ENCODE measurements at regions not wholly inside any gene's neighbourhood (a gene's known extent, or its start where the extent isn't known, plus 50 kb on each side); places are given as distances from the start of the nearest gene placed in this dataset.

DNA sequence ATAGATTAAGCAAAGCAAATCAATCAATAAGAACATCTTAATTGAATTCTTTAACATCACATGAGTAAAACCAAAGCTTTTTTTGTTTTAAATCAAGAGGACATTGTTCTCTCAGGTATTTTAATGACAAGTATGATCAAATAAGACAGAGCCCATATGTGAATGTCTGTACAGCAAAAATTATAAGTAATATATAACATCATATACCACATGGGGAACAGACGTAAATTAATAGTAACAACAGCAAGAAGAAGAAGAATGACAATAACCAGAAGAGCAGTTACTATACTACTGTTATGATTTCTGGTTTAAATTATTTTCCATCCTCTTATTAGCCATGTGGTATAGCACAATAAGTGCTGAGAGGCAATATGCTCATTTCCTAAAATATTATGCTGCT lies 335.5 kb downstream of the ADAMTS20 start:
- intact Hi-C loops (cut with DNase I) = no loop called here
- Histone ChIP-seq H3K9me3 (peaks cover 0 to 1% (median 0%) of the 10 kb centered on the region in 4 donors), H3K36me3 (no peaks in the 10 kb centered on the region), H3K4me3 (no peak overlapping the region), H3K4me1 (no peaks in the 10 kb centered on the region), H3K27ac (no peak overlapping the region), H3K27me3 (no peaks in the 10 kb centered on the region)
- no peak for DNase-seq
- TF ChIP-seq, protein P1, sequence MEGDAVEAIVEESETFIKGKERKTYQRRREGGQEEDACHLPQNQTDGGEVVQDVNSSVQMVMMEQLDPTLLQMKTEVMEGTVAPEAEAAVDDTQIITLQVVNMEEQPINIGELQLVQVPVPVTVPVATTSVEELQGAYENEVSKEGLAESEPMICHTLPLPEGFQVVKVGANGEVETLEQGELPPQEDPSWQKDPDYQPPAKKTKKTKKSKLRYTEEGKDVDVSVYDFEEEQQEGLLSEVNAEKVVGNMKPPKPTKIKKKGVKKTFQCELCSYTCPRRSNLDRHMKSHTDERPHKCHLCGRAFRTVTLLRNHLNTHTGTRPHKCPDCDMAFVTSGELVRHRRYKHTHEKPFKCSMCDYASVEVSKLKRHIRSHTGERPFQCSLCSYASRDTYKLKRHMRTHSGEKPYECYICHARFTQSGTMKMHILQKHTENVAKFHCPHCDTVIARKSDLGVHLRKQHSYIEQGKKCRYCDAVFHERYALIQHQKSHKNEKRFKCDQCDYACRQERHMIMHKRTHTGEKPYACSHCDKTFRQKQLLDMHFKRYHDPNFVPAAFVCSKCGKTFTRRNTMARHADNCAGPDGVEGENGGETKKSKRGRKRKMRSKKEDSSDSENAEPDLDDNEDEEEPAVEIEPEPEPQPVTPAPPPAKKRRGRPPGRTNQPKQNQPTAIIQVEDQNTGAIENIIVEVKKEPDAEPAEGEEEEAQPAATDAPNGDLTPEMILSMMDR (IDR thresholded peaks at IDR 0.05) = no peak
- TF ChIP-seq EP300 (IDR thresholded peaks at IDR 0.05) (no peak), POLR2AphosphoS5 (IDR thresholded peaks at IDR 0.05) (no peak), POLR2A (IDR thresholded peaks at IDR 0.05) (no peak)
- WGBS, 2 donors = 74 to 89% methylated on average over 1 of the region's 1 CpG

DNA sequence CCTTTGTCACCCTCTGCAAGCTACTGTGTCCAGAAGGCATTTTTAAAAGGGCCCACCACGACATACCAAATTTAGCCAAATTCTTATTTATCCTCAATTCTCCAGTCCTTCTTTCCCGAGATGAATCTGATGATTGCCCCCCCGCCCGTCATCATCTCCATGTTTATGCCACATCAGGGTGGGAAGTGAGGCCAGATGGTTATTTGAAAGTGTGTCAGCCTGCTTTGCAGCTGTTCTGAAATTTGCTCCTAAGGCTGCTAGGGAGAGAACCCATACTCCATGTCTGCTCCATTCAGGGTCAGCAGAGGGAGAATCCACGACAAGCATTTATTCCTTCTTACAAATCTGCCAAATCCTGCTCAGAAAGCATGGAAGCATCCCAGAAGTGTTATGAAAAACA lies 337.8 kb downstream of the ADAMTS20 start:
- WGBS, 2 donors = 73 to 81% methylated on average over 5 of the region's 5 CpGs
- TF ChIP-seq, protein P1 (IDR thresholded peaks at IDR 0.05) = no peak
- TF ChIP-seq POLR2AphosphoS5 (IDR thresholded peaks at IDR 0.05) = no peak
- no peak for TF ChIP-seq POLR2A (IDR thresholded peaks at IDR 0.05)
- no peak for DNase-seq
- intact Hi-C loops (cut with DNase I) = no loop called here
- H3K36me3 ChIP-seq = no peaks in the 10 kb centered on the region
- peaks cover 0 to 1% (median 0%) of the 10 kb centered on the region in 4 donors for H3K9me3 ChIP-seq
- no peaks in the 10 kb centered on the region for H3K27me3 ChIP-seq
- H3K4me1 ChIP-seq = no peaks in the 10 kb centered on the region
- no peak overlapping the region for H3K4me3 ChIP-seq
- H3K27ac ChIP-seq = no peak overlapping the region

DNA sequence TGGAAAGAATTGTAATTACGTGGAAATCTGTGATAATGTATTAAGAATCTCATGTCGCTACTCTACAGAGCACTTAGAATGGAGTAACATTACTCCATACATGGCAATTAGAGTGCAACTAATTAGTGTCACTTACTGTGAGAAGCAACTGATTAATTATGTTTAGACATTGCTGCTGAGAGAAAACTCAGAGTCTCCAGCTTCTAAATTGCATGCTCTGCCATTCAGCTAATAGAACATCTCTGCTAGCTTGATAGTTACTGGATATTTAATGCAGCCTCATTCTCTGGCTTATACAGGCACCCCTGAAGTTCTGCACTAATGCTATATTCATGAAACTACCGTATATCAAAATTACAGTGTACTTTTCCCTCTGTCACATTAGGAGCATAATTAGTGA lies 338.4 kb downstream of the ADAMTS20 start:
- intact Hi-C loops (cut with DNase I) = no loop called here
- TF ChIP-seq EP300 (IDR thresholded peaks at IDR 0.05) (no peak), POLR2A (IDR thresholded peaks at IDR 0.05) (no peak), POLR2AphosphoS5 (IDR thresholded peaks at IDR 0.05) (no peak)
- TF ChIP-seq, protein P1 (IDR thresholded peaks at IDR 0.05) = no peak
- H3K9me3 ChIP-seq = peaks cover 0 to 1% (median 0%) of the 10 kb centered on the region in 4 donors
- no peak overlapping the region for H3K27ac ChIP-seq
- no peaks in the 10 kb centered on the region for H3K4me1 ChIP-seq
- WGBS, 2 donors = 73 to 89% methylated on average over 3 of the region's 3 CpGs
- no peaks in the 10 kb centered on the region for H3K27me3 ChIP-seq
- H3K36me3 ChIP-seq = no peaks in the 10 kb centered on the region
- no peak overlapping the region for H3K4me3 ChIP-seq
- DNase-seq = no peak

DNA sequence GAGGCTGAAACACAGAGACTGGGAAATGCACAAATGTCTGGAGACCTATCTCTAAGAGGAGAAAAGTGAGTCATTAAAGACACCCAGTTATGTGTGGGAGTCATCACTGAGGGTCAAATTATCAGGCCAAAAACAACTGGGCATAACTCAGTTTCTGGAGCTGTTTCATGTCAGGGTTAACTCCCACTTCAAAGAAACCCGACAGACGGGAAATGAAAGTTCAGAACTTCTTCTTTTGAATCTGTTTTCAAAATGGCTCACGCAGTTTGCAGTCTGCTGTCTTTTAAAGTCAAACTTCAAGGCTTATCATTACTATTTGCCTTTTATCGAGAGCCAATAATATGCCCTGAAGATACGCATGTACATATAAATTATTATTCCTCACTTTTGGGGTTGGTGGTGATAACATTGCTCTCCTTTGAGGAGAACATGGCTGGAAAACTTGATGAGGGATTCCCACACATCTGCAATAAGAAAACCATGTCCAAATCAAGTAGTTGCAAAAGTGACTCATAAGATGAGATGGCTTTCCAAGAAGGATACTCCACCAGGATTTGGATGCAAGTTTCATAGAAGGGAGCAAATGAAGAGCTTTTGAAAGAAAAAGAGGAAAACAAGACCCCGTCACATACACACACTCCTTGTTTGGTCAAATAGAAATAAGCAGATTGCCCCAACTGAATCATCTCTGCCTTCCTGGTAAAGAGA lies 341.4 kb downstream of the ADAMTS20 start:
- TF ChIP-seq EP300 (IDR thresholded peaks at IDR 0.05) = no peak
- DNase-seq = no peak

DNA sequence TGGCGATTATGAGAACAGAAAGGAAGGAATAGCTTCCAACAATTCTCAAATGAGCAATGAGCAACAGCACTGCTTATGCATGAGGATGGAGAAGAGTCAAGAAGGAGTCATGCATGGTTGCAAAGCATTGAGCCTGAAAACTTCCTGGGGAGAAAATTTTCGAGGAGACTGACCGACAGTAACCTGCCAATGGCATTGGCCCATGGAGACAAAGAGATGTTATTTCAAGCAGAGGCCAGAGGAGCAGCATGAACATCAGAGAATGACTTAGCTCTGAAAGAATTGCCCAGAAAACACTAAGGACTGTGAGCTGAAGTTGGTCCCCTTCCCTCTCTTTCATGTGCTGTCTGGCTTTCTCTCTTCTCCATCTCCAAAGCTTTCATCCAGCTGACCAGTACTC lies 343.4 kb downstream of the ADAMTS20 start:
- H3K27ac ChIP-seq = no peak overlapping the region
- no peak overlapping the region for H3K4me3 ChIP-seq
- no peaks in the 10 kb centered on the region for H3K27me3 ChIP-seq
- no peak for DNase-seq
- no peaks in the 10 kb centered on the region for H3K9me3 ChIP-seq
- no peak for TF ChIP-seq POLR2A (IDR thresholded peaks at IDR 0.05)
- no peak for TF ChIP-seq EP300 (IDR thresholded peaks at IDR 0.05)
- H3K4me1 ChIP-seq = no peaks in the 10 kb centered on the region
- 75 to 89% methylated on average over 3 of the region's 3 CpGs for WGBS, 2 donors
- no peaks in the 10 kb centered on the region for H3K36me3 ChIP-seq
- intact Hi-C loops (cut with DNase I) = no loop called here

More for the DNA sequence above, 341.4 kb downstream of the ADAMTS20 start:
- H3K9me3 ChIP-seq = no peaks in the 10 kb centered on the region
- no peaks in the 10 kb centered on the region for H3K36me3 ChIP-seq
- no peak overlapping the region for H3K27ac ChIP-seq
- no peaks in the 10 kb centered on the region for H3K27me3 ChIP-seq
- no peaks in the 10 kb centered on the region for H3K4me1 ChIP-seq
- 57 to 72% methylated on average over 6 of the region's 6 CpGs for WGBS, 2 donors
- intact Hi-C loops (cut with DNase I) = no loop called here
- no peak overlapping the region for H3K4me3 ChIP-seq

DNA sequence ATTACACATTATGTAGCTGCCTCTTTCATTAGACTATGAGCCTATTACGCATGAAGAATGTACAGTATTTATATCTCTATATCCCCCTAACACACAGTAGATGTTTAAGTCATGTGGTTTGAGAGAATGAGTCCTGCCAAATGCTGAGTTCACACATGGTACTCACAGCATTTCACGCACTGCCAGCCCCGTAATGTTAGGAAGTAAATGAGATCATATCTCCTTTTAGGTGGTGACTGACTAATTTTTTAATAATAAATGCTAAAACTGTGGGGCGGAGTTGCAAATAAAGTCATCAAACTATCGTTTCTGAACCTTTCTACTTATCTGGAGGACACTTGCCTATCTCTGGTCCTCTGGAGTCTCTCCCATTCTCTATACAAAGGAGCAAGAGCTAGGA lies 343.8 kb downstream of the ADAMTS20 start:
- 84 to 89% methylated on average over 5 of the region's 5 CpGs for WGBS, 2 donors
- Histone ChIP-seq H3K36me3 (no peaks in the 10 kb centered on the region), H3K9me3 (peaks cover 0 to 1% (median 0%) of the 10 kb centered on the region in 4 donors), H3K27ac (no peak overlapping the region), H3K4me1 (no peaks in the 10 kb centered on the region), H3K4me3 (no peak overlapping the region), H3K27me3 (no peaks in the 10 kb centered on the region)
- TF ChIP-seq POLR2AphosphoS5 (IDR thresholded peaks at IDR 0.05) (no peak), EP300 (IDR thresholded peaks at IDR 0.05) (no peak), POLR2A (IDR thresholded peaks at IDR 0.05) (no peak)
- TF ChIP-seq, protein P1 (IDR thresholded peaks at IDR 0.05) = no peak
- intact Hi-C loops (cut with DNase I) = no loop called here
- no peak for DNase-seq
